ENCODE measurements at regions not wholly inside any gene's neighbourhood (a gene's known extent, or its start where the extent isn't known, plus 50 kb on each side); places are given as distances from the start of the nearest gene placed in this dataset.

DNA sequence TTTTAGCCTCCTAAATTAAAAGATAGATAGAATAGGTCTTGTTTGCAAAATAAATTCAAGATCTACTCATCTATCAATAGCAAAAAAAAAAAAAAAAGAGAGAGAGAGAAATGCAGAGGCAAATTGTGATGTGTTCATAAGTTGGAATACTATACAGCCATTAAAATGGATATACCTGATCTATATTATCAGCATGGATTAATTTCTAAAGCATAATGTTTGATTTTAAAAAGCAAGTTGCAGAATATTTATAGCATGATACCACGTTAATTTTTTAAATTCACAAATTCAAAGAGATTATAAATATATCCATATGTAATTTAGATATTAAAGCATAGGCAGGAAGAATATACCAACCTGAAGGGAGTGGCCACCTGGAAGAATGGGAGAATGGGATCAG lies 114.9 kb upstream of the PTPRT start:
- DNase-seq, result no peak

DNA sequence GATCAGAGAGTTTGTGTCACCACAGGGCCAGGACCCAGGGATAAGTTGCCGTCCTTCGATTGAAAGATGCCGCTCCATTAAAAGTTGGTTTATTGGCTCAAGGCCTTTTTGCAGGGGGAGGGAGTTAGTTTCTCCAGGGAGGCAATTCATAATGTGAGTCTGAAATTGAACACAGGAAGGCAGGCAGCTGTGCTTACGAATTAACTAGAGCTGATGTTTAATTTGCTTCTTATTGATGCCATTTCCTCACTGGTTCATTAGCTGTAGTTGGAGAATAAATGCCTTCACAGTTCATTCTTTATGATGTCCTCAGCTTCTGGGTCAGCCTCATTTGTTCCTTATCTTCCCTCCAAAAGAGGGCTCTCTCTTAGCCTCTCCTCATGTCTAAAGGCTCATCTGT lies 113.2 kb upstream of the PTPRT start:
- no peak for DNase-seq

DNA sequence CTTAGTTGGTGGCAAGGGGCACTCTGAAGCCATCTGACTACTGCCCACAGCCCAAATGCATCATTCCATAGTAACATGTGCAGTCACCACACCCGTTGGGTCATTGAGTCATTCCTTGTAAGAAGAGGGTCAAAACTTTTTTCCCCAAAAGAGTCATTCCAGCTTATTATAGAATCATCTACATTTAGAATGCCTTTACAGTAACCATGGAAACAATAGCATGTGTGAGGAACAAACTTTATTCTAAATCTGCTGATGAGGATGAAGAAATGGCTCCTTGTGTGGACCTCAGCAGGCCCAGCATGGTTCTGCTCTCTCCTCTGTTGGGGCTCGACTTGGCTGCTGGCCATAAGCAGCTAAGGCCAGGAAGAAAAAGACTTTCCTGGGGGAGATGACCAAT lies 111.2 kb upstream of the PTPRT start:
- no peak for DNase-seq

DNA sequence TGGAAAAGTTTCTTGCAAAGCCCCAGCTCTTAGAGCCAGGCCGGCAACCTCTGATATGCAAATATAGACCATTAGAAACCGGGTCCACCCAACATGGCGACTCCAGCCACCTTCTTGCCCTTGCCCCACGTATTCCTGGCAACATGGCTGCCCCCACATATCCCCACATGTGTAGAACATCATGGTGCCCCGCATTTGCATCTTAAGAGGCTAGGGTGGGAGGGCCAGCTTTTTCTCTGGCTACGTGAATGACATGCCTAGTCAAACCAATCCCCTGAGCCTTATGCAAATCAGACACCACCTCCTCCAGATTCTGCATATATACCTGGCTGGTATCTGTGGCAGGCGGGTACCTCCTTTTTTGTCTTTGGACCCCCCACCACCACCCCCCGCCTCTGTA lies 106.1 kb upstream of the PTPRT start:
- DNase-seq, result no peak

DNA sequence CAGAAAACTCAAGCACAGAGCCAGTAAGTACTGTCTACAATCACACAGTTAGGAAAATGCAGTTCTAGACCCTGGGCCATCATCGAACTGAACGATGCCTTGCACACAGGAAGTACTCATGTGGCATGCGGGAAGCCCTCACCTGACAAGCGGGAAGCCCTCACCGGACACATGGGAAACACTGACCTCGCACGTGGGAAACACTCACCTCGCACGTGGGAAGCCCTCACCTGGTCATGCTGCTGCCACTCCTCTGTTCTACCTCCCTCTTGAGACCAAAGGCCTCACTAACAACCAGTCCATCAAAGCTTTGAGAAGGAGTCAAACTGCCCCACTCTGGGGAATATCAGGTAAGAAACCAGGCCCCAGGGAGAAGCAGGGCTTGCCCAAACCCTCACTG lies 105.6 kb upstream of the PTPRT start:
- DNase-seq, result no peak

DNA sequence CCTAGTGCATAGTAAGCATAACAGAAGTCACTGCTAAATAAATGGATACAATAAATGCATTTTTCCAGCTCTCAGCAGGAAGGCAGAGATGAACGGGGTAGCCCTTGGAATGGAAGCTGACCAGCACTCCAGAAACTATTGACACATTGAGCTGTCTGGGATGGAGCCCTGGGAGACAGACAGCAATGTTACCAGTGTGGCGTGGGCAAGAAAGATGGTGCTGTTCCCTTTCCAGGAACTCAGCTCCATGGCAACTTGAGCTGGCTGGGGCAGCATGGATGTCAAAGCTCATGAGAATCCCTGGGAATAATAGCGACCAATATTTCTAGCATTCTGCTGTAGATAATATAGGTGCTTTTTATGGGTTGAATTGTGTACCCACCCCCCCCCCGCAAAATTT lies 104.3 kb upstream of the PTPRT start:
- DNase-seq, result no peak

DNA sequence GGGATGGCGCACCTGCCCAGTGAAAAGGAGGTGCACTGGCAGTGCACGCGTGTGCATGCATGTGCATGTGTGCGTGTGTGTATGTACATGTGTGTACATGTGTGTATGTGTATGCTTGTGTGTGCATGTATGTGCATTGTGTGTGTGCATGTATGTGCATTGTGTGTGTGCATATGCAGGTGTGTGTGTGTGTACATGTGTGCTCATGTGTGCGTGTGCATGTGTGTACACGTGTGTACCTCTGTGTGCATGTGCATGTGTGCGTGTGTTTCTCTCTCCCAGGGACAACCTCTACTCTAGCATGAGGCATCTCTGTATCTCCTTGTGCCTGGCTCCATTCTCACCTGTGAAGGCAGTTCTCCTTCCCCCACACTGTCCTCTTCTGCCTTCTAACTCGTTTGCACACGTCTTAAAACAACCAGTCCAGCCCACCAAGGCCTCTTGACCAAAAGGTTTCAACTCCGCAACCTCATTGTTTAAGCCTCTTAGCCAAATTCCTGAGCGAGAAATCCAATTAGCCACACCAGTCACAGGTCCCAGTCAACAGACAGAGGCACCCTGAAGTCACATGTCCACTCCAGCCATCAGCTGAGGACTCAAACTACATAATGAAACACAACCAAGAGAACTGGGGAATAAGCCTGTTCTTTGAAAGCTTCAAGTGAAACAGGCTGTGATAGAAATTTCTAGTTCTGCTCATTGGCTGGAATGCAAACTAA lies 103.5 kb upstream of the PTPRT start:
- DNase-seq, result no peak

DNA sequence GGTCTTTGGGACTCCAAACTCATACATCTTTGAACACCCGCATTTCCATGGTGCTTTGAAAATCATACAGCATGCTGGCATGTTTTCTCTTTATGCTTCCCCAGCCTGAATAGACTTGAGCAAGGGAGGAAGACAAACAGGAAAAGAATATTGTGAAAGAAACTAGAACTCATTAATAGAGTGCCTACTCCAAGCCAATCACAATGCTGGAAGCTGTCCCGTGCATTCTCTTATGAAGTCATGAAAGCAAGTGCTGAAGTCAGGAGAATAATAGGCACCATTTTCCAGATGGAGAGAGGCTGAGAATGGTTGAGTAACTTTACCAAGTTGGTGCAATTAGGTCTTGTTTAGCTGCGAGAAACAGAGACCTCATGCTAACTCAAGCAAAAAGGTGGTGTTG lies 102.5 kb upstream of the PTPRT start:
- DNase-seq, result no peak

DNA sequence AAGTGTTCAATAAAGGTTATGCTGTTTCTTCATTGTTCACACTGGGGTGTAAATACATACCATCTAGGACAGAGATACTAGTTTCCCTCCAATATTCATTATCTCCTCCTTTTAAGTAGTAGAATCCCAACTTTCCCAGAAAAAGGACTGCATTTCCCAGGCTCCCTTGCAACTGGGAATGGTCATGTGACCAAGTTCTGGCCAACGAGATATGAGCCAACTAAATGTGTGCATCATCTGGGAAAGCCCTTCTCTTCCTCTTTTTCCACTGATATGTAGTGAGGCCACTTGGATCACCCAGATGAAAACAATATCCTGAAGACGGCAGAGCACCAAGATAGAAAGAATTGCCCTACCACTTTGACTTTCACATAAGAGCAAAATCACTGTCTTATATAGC lies 97.9 kb upstream of the PTPRT start:
- no peak for DNase-seq

DNA sequence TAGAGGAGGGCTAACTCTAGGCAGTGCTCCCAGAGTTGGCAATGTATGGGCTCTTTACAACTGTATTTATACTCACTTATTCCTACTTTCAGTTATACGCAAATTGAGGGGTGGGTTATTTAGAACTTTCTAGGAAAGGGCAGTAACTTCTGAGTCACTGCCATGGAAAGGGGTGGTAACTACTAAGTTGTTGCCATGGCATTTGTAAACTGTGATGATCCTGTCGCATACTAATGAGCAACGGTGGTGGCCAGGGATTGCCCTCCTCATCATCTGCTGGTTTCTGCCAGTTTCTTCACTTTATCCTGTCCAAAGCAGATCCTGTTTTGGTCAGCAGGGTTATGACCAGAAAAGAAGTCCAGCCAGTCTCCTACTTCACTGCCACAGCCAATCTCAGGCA lies 95.5 kb upstream of the PTPRT start:
- DNase-seq, result no peak

DNA sequence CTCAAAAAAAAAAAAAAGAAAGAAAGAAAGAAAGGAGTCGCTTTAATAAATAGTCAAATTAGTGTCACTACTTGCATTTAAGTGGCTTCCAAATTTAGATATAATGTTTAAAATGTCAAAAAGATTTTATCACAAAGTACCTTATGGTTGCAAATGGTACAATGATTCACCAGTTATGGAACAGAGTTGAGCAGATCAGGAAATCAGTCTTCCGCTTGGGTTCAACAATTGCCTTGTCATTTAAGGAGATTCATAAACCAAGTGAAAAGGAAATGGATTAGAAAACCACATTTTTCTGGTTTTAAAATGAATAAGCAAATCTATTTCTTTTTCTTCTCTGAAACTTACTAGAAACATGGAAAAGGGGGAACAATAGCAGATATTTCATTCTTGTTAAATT lies 94.8 kb upstream of the PTPRT start:
- no peak for DNase-seq

DNA sequence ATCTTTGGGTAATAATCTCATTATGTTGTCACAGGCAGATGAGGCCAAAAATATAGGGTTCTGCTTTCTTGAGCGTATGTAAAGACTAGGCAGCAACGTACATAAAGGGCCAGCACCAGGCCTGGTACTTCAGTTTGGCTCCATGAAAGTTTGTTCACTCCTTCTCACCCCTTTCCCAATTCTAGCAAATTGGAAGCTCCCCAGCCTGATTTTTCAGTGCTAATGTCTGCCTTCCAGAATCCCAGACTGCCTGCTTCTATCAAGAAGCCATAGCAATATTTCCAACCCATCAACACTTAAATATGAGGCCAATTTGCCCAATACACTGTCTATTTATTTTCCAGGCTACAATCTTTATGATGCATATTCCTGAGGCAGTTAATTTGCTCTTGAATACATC lies 93.4 kb upstream of the PTPRT start:
- DNase-seq, result no peak

DNA sequence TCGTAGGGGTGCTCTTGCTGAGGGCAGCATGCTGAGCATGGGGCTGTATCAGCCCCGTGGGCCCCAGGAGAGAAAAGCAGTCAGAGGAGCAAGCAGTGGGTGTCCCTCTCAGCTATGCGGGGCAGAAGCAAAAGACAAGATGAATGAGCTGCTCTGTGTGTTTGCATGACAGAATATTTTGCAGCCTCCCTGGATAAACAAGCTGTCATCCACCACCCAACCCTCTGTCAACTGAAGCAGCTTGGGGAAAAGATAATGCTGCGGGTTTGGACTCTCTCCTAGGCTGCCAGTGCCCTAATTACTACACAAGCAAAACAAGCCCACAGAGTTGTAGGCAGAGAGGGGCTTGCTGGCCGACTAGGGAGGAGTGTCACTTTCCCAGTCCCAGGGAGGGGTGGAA lies 82.3 kb upstream of the PTPRT start:
- DNase-seq, result no peak

DNA sequence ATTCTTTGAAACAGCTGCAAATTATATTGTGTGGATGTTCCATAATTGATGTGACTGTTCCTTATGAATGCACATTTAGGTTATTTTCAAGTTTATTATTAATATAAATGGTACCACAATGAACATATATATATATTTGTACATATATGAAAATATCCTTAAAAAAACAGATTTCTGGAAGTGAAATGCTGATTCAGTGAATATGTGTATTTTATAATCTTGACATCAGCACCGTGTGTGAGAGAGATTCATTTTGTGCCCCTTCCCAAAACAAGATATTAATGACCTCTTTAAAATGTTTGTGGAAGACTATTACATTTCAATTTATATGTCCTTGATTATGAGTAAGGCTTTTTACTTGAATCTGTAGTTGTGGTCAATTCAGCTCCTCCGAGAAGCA lies 75.7 kb upstream of the PTPRT start:
- DNase-seq, result no peak

DNA sequence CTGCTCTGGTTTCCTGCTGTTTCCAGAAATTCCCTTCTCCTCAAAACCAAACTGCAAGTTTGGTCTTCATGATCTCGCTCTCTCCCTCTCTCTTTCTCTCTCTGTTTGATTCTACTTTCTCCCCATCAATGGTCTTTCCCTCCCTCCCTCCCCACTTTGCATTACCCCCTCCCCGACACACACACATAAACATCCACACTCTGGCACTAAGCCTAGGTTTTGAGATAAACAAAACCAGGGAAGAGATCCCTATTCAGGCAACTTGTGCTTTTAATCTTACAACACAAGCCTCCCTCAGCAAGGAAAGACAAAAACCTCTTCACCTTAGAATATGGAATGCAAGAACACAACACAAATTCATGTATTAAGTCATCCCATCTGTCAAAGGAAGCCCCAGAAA lies 73.5 kb upstream of the PTPRT start:
- peak; percentile 15 for DNase-seq

DNA sequence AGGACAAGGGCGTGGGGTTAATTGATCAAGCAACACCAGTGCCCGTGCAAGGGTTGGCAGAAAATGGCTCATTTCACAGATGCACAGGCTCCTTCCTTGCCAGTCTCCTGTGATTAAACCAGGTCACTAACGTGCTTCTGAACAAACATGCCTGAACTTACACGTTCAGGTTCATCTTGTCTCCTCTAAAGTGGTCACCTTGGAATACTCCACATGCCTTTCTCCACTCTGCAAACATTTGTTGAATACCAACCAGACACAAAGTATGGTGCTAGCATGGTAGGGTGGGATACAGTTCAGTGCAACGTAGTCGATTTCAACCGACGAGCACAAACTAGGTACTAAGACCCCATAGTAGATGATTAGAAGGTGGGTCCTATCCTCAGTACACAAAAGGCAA lies 72.6 kb upstream of the PTPRT start:
- no peak for DNase-seq

DNA sequence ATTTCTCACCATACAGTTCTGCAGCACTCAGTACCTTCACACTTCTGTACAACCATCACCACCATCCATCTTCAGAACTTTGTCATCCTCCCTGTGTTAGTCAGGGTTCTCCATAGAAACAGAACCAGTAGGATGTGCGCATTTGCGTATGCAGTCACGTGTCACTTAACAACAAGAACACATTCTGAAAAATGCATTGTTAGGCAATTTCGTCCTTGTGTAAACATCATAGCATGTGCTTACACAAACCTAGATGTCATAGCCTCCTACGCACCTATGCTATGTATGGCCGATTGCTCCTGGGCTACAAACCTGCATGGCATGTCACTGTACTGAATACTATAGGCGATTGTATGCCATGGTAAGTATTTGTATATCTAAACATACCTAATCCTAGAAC lies 66.2 kb upstream of the PTPRT start:
- DNase-seq, result no peak

DNA sequence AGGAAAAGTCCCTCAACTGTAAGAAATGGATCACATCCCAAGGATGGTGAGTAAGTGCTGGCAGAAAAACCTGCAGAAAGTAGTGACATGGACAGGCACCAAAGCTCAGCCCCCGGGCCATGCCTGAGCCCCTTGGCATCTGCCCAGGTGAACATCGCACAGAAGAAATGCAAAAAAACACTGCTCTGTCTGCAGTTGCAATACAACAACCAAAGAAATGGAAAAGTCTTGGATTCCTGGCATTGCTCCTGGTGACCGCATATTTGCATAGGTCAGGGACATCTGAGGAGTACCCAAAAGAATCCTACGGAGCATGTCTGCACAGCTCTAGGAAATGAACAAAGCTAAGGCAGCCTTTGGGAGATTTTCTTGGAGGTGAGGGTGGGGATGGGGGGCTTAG lies 63.1 kb upstream of the PTPRT start:
- DNase-seq, result no peak

DNA sequence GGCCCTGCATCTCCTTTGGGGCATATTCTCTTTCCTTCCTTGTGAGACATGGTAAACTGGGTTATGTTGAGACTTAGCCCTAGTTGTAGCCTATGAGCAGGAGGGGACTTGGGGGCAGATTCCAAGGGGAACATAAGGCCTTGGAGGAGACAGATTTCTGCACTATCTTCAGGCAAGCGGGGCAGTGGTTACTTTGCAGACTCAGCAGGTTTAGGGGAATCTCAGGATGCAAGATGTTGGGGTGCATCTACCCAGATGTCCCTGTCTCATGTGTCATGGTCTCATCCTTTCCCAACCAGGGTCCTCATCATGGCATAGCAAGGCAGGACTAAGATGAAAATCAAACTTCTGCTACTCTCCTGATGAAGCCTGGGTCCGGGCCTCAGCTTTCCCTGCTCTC lies 58.6 kb upstream of the PTPRT start:
- DNase-seq, result no peak

DNA sequence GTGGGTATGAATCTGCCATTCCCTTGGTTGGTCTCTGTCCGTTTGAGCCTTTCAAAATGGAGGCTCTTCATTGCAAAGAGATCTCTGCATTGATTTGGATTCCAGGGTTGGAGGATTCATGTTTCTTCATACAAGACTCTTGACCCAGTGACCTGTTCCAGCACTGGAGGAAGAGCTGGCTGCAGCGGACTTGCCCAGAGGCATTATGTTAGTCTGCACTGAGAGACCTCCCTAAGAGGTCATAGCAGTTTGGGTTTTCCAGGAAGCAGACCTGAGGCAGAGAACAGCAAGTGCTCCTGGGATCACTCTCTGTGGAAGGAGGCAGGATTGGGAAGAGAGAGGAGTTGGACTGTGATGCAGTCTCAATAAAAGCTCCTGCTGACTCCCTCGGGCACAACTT lies 57.7 kb upstream of the PTPRT start:
- DNase-seq, result no peak

DNA sequence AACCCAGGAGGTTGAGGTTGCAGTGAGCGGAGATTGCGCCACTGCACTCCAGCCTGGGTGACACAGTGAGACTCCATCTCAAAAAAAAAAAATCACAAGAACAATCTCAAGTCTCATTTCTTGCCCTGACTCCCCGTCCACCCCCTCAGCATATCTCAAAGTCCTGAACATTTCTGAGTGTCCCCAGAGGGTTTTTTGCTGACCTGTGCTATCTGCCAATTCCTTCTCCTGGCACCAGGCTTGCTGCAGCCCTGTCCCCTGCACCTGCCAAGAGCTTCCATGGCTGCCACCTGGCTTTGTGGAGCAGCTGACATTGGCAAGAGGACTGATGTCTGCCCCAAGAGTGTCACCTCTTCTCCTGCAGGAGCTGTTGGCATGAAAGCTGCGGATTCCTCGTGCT lies 54.9 kb upstream of the PTPRT start:
- no peak for DNase-seq

DNA sequence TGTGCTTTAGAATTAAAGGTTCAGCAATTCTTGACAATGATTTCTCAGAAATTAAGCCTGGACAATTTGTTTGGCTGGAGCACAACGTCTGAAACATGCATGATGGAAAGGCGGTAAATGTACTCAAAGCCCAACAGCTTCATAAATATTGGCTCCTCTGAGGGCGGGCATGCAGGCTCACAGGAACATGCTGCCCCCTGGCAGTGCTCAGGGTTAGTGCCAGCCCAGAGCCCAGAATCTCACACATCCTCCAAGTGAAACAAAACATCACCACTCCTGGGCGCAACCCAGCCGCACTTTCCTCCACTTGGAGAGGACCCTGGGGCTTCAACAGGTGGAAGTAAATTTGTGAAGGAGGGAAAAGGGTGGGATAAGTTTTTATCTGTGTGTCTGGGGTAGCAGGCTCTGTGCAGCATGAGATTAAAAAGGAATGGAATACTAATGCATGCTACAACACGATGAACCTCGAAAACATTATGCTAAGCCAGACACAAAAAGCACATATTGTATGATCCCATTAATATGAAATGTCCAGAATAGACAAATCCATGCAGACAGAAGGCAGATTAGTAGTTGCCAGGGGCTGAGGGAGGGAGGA lies 54.1 kb upstream of the PTPRT start:
- DNase-seq, result peak; percentile 61

DNA sequence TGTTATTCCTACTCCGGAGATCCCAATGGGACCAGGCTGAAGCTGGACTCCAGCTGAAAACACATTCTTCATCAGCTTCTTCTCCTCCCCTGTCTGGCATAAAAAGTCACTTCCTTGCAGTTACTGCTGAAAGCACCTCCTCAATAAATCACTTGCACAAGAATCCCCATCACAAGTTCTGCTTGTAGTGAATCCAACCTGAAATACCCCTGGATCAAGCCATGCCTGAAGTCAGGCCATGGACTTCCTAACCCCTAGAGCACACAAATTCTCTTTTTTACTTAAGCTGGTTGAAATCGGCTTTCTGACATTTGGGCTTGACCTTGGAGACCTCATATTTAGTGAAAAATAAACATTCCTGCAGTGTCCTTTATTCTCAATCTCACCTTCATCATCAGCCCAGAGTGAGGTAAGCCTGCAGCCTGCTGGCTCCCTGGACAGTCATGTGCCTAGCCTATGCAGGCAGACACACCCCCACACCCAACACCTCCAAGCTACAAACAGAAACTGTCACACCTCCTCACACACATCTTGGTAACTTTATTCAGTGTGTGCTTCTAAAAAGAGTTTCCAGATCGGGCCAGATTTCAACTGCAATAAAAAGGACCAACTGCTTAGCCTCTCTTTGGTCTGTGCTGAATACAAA lies 51.5 kb upstream of the PTPRT start:
- no peak for DNase-seq
